ENCODE measurements at regions not wholly inside any gene's neighbourhood (a gene's known extent, or its start where the extent isn't known, plus 50 kb on each side); places are given as distances from the start of the nearest gene placed in this dataset.

DNA sequence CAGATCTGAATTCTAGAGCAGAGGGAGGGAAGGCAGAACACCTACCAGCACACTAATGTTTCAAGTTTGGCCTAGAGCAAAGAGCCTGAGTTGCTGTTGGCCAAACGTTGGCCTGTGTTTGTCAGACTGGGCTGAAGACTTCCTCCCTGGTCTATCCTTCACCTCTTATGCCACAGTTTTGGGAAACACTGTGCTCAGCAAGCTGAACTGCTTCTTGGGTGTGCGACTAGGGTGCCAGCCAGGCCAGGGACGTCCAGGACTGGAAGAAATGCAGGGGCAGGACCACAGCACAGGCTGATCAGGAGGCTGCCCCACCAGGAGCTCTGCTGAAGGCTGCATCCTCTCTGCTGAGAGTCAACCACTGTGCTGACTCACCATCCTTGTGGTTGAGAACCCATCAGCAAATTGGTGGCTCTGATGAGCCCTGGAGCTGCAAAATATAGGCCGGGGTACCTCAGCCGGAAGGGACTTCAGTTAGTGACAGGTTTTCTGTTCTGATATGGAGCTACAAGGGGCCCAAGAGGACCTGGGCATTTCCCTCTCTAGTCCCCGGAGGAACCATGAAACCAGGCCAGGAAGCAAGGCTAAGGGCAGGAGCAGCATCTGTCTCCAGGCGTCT is 131.6 kb upstream of the RASGRP1 start:
- DNase-seq (ENCODE audit: low read depth in 1 of 2, low spot score in 1 of 2) (no peak), FAIRE-seq (no peak), ATAC-seq (no peak)
- TF ChIP-seq CHD2 (IDR thresholded peaks at IDR 0.05; ENCODE audit: low read length, partially characterized antibody) (no peak), CBX2 (IDR thresholded peaks at IDR 0.05; ENCODE audit: borderline replicate concordance, low read depth) (no peak), GATA3 (IDR thresholded peaks at IDR 0.05; ENCODE audit: borderline replicate concordance) (no peak), HOXA7 (CRISPR knock-in tag; IDR thresholded peaks at IDR 0.05) (no peak), BHLHE40 (IDR thresholded peaks at IDR 0.05; ENCODE audit: low read depth, low read length) (no peak), EP300 (IDR thresholded peaks at IDR 0.05) (no peak), TFCP2L1 (CRISPR knock-in tag; IDR thresholded peaks at IDR 0.05) (no peak), RNF2 (IDR thresholded peaks at IDR 0.05; ENCODE audit: borderline replicate concordance, low read depth) (no peak), FOSL2 (IDR thresholded peaks at IDR 0.05) (no peak), FOSL2 (CRISPR knock-in tag; IDR thresholded peaks at IDR 0.05) (no peak), RARB (CRISPR knock-in tag; IDR thresholded peaks at IDR 0.05) (no peak), ZFP36 (IDR thresholded peaks at IDR 0.05; ENCODE audit: borderline replicate concordance, partially characterized antibody) (no peak), NR3C1 (IDR thresholded peaks at IDR 0.05) (no peak)
- TF ChIP-seq, protein P1, sequence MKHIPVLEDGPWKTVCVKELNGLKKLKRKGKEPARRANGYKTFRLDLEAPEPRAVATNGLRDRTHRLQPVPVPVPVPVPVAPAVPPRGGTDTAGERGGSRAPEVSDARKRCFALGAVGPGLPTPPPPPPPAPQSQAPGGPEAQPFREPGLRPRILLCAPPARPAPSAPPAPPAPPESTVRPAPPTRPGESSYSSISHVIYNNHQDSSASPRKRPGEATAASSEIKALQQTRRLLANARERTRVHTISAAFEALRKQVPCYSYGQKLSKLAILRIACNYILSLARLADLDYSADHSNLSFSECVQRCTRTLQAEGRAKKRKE (CRISPR knock-in tag; IDR thresholded peaks at IDR 0.05; ENCODE audit: low read depth), result no peak
- TF ChIP-seq, protein P2, sequence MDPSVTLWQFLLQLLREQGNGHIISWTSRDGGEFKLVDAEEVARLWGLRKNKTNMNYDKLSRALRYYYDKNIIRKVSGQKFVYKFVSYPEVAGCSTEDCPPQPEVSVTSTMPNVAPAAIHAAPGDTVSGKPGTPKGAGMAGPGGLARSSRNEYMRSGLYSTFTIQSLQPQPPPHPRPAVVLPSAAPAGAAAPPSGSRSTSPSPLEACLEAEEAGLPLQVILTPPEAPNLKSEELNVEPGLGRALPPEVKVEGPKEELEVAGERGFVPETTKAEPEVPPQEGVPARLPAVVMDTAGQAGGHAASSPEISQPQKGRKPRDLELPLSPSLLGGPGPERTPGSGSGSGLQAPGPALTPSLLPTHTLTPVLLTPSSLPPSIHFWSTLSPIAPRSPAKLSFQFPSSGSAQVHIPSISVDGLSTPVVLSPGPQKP (IDR thresholded peaks at IDR 0.05; ENCODE audit: low read depth, low read length), result no peak
- TF ChIP-seq, protein P3, sequence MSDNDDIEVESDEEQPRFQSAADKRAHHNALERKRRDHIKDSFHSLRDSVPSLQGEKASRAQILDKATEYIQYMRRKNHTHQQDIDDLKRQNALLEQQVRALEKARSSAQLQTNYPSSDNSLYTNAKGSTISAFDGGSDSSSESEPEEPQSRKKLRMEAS (IDR thresholded peaks at IDR 0.05), result no peak
- 68% methylated on average over 4 of the region's 7 CpGs for WGBS (ENCODE audit: missing lambda C conversion rate)
- H3K4me1 ChIP-seq, result no peaks in the 10 kb centered on the region
- H3K4me3 ChIP-seq, result no peak overlapping the region
- POLR2A ChIA-PET, result no interaction called here
- H3K9me3 ChIP-seq, result no peaks in the 10 kb centered on the region
- no peak overlapping the region for H3K27ac ChIP-seq
- CTCF ChIA-PET, result interaction anchor here (1.1 to 4.1 kb wide), 4 partner anchors 12 to 256 kb away, joined by 3 to 17 read pairs (median 9); no protein-coding TSS in a partner anchor
- H3K4me2 ChIP-seq, result no peak overlapping the region

DNA sequence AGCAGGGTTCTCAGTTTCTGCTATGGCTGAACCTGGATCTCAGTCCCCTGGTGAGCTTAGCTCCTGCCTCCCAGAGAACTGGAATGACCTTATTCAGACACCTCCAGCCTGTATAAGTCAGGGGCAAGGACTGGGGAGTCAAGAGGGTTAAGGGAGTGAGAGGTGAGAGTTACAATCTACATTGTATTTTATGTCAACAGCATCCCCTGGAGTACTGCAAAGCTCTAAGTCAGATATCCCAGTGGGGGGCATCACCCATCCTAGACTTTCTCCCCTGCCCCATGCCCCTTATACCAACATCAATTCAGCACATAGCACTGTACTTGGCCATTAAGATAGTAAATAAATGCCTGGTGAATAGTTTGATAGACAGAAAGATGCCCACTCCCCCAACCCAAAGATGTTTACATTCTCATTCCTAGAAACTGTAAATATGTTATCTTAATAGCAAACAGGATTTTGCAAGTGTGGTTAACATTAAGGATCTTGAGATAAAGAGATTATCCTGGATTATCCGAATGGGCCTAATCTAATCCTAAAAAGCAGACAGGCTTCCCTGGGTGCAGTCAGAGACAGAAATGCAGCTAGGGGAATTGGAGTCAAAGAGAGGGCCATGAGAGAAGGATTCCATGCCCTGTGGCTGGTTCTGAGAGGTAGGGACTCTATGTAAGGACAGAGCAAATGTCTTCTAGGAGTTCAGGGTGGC is 132.3 kb upstream of the RASGRP1 start:
- CTCF ChIA-PET, result interaction anchor here (0.9 to 4.1 kb wide), 10 partner anchors 8 to 1060 kb away, joined by 3 to 50 read pairs (median 9); partner anchors contain the start of gene RASGRP1
- H3K27ac ChIP-seq, result no peak overlapping the region
- FAIRE-seq (no peak), DNase-seq (ENCODE audit: low read depth in 1 of 2, low spot score in 1 of 2) (no peak), ATAC-seq (no peak)
- no peak overlapping the region for H3K4me3 ChIP-seq
- WGBS (ENCODE audit: missing lambda C conversion rate), result 38% methylated on average over 1 of the region's 1 CpG
- H3K4me2 ChIP-seq, result no peak overlapping the region
- H3K9me3 ChIP-seq, result no peaks in the 10 kb centered on the region
- no peak for TF ChIP-seq HDAC2 (IDR thresholded peaks at IDR 0.05)
- TF ChIP-seq POLR2AphosphoS2 (conservative IDR thresholded peaks at IDR 0.05; ENCODE audit: low read length), result no peak
- TF ChIP-seq, protein P1 (CRISPR knock-in tag; IDR thresholded peaks at IDR 0.05; ENCODE audit: low read depth), result no peak
- TF ChIP-seq NPAS2 (CRISPR knock-in tag; IDR thresholded peaks at IDR 0.05; ENCODE audit: borderline replicate concordance), result no peak
- TF ChIP-seq HOXB5 (CRISPR knock-in tag; IDR thresholded peaks at IDR 0.05), result no peak
- TF ChIP-seq CBX2 (IDR thresholded peaks at IDR 0.05; ENCODE audit: borderline replicate concordance, low read depth), result no peak
- TF ChIP-seq ZC3H11A (IDR thresholded peaks at IDR 0.05), result no peak
- TF ChIP-seq RAD21 (conservative IDR thresholded peaks at IDR 0.05 in 1 of 2, IDR thresholded peaks at IDR 0.05 in 1 of 2), result no peak
- no peak for TF ChIP-seq FOSL2 (IDR thresholded peaks at IDR 0.05)
- TF ChIP-seq FOSL2 (CRISPR knock-in tag; IDR thresholded peaks at IDR 0.05), result no peak
- TF ChIP-seq ESRRA (IDR thresholded peaks at IDR 0.05; ENCODE audit: borderline replicate concordance, low read length), result no peak
- TF ChIP-seq SMC3 (IDR thresholded peaks at IDR 0.05), result no peak
- no peak for TF ChIP-seq JUN (IDR thresholded peaks at IDR 0.05)
- no peak for TF ChIP-seq EHMT2 (IDR thresholded peaks at IDR 0.05; ENCODE audit: low read depth)
- no peak for TF ChIP-seq RCOR1 (IDR thresholded peaks at IDR 0.05; ENCODE audit: low read depth, low read length)
- TF ChIP-seq ZNF302 (CRISPR knock-in tag; IDR thresholded peaks at IDR 0.05), result no peak
- TF ChIP-seq ZFP36 (IDR thresholded peaks at IDR 0.05; ENCODE audit: borderline replicate concordance, partially characterized antibody), result no peak
- no peak for TF ChIP-seq CEBPB (IDR thresholded peaks at IDR 0.05)
- TF ChIP-seq GATA3 (IDR thresholded peaks at IDR 0.05; ENCODE audit: borderline replicate concordance), result no peak
- TF ChIP-seq KDM1A (IDR thresholded peaks at IDR 0.05; ENCODE audit: low read depth), result no peak
- POLR2A ChIA-PET, result no interaction called here
- no peaks in the 10 kb centered on the region; the same call in 2 of the 3 replicates for H3K4me1 ChIP-seq

All from A549 (cell line).